GM21529 (cell line): ENCODE measurements at regions not wholly inside any gene's neighbourhood (a gene's known extent, or its start where the extent isn't known, plus 50 kb on each side); places are given as distances from the start of the nearest gene placed in this dataset.
"Not testable (repeated sequence)": the region's sequence is repeated elsewhere in the genome, so short reads cannot be mapped to it uniquely, and the experiment has no call there.

Source experiments
- ATAC-seq: cut with Tn5 transposase; IDR thresholded peaks from one replicate; pipeline ENCODE4 v1.9.1; 2021; ENCODE audit not compliant: unreplicated experiment

- ATAC-seq = no peak
Measured at GRCh38 chr13:90014038-90014437, 1333.4 kb upstream of the MIR17HG start.

GRCh38 chr13:90015565-90016507, 1331.7 kb upstream of the MIR17HG start:
- no peak for ATAC-seq

- no peak for ATAC-seq
Measured at GRCh38 chr13:90016688-90017087, 1330.8 kb upstream of the MIR17HG start.

- ATAC-seq = no peak
Measured at GRCh38 chr13:90020536-90021070, 1326.9 kb upstream of the MIR17HG start.

- ATAC-seq = no peak
Measured at GRCh38 chr13:90027409-90027808, 1320.1 kb upstream of the MIR17HG start.

- ATAC-seq = no peak
Measured at GRCh38 chr13:90032313-90032712, 1315.2 kb upstream of the MIR17HG start.

GRCh38 chr13:90032841-90033493, 1314.5 kb upstream of the MIR17HG start:
- no peak for ATAC-seq

- no peak for ATAC-seq
Measured at GRCh38 chr13:90039516-90039915, 1308.0 kb upstream of the MIR17HG start.

- ATAC-seq = no peak
Measured at GRCh38 chr13:90047600-90047999, 1299.9 kb upstream of the MIR17HG start.

GRCh38 chr13:90049989-90050671, 1297.4 kb upstream of the MIR17HG start:
- no peak for ATAC-seq

- no peak for ATAC-seq
Measured at GRCh38 chr13:90055121-90055520, 1292.4 kb upstream of the MIR17HG start.

GRCh38 chr13:90055760-90056159, 1291.7 kb upstream of the MIR17HG start:
- ATAC-seq = no peak

- ATAC-seq = not testable (repeated sequence)
Measured at GRCh38 chr13:90064226-90064625, 1283.3 kb upstream of the MIR17HG start.

- no peak for ATAC-seq
Measured at GRCh38 chr13:90068658-90069057, 1278.8 kb upstream of the MIR17HG start.

- no peak for ATAC-seq
Measured at GRCh38 chr13:90070362-90070761, 1277.1 kb upstream of the MIR17HG start.

- ATAC-seq = no peak
Measured at GRCh38 chr13:90070837-90071525, 1276.5 kb upstream of the MIR17HG start.

GRCh38 chr13:90084684-90085290, 1262.7 kb upstream of the MIR17HG start:
- ATAC-seq = no peak

GRCh38 chr13:90089051-90089450, 1258.4 kb upstream of the MIR17HG start:
- no peak for ATAC-seq

- ATAC-seq = no peak
Measured at GRCh38 chr13:90091611-90092010, 1255.9 kb upstream of the MIR17HG start.

- no peak for ATAC-seq
Measured at GRCh38 chr13:90094357-90094756, 1253.1 kb upstream of the MIR17HG start.
